T-helper 1 cell treated with Interleukin-12 subunit alpha and Interleukin-12 subunit beta and Interleukin-4 antibody, amounts not matched to agents 30 μg/mL and 1 μg/mL, for 36 hours (primary cell): ENCODE measurements at regions not wholly inside any gene's neighbourhood (a gene's known extent, or its start where the extent isn't known, plus 50 kb on each side); places are given as distances from the start of the nearest gene placed in this dataset.
"Not testable (repeated sequence)": the region's sequence is repeated elsewhere in the genome, so short reads cannot be mapped to it uniquely, and the experiment has no call there.

Source experiments
- H3K27ac Mint-ChIP-seq: one replicate; pipeline ENCODE4 v1.8.0; 2021; ENCODE audit warnings: mild to moderate bottlenecking, mixed read lengths
- H3K27me3 Mint-ChIP-seq: one replicate; pipeline ENCODE4 v1.8.0; 2021; ENCODE audit warnings: low read depth, mixed read lengths
- H3K36me3 Mint-ChIP-seq: one replicate; pipeline ENCODE4 v1.8.0; 2021; ENCODE audit warnings: low read depth, mixed read lengths
- H3K4me1 Mint-ChIP-seq: one replicate; pipeline ENCODE4 v1.8.0; 2021; ENCODE audit warnings: low read depth, mixed read lengths
- H3K4me3 Mint-ChIP-seq: one replicate; pipeline ENCODE4 v1.8.0; 2021; ENCODE audit warnings: mild to moderate bottlenecking, moderate library complexity, mixed read lengths
- H3K9me3 Mint-ChIP-seq: one replicate; pipeline ENCODE4 v1.8.0; 2021; ENCODE audit warnings: mixed read lengths

GRCh38 chr5:138647261-138647788, 72.1 kb upstream of the HSPA9 start:
- H3K4me3 Mint-ChIP-seq: no peak overlapping the region
- H3K36me3 Mint-ChIP-seq: no peaks in the 10 kb centered on the region
- H3K9me3 Mint-ChIP-seq: no peaks in the 10 kb centered on the region
- H3K27me3 Mint-ChIP-seq: peaks cover 85% of the 10 kb centered on the region
- no peaks in the 10 kb centered on the region for H3K4me1 Mint-ChIP-seq
- no peak overlapping the region for H3K27ac Mint-ChIP-seq

GRCh38 chr5:138646671-138647070, 71.5 kb upstream of the HSPA9 start:
- Mint-ChIP-seq H3K4me3 (no peak overlapping the region), H3K9me3 (no peaks in the 10 kb centered on the region), H3K27me3 (peaks cover 88% of the 10 kb centered on the region), H3K36me3 (no peaks in the 10 kb centered on the region), H3K4me1 (no peaks in the 10 kb centered on the region), H3K27ac (no peak overlapping the region)

DNA sequence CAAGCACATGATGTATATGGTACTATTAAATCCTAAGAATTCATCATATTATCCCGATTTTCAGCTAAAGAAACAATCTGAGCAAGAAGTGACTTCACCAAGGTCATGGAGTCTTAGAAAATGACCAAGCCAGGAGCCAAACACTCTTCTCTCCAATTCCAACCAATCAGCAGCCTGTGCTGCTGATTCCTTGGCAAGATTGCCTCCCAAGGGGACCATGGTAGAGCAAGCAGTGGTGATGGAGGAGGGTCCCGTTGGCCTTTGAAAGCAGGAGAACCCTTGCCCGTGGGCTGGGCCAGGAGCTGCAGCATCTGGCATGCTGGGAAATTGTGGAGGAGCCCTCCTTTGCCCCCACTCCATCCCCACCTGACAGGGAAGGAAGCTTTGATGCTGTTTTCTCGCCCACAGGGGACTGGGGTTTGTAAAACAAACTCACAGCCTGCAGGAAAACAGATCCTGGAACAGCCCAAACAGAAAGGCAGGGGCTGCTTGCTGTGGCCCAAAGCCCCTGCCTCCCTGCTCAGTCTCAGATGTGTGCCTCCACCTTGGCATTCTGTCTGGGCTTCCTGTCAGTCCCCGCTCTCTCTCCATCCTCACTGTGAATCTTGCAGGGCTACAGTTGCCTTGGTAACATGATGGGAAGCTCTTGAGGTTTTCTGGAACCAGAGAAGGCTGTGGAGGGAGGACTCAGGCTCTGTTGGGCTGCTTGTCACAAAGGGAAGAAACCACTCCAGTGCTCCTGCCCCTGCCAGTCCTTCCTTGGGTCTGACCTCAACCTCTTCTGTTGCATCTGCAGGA, 70.8 kb upstream of the HSPA9 start:
- Mint-ChIP-seq H3K9me3 (no peaks in the 10 kb centered on the region), H3K27ac (no peak overlapping the region), H3K36me3 (no peaks in the 10 kb centered on the region), H3K4me3 (no peak overlapping the region), H3K4me1 (no peaks in the 10 kb centered on the region), H3K27me3 (peaks cover 88% of the 10 kb centered on the region)

GRCh38 chr5:138643040-138643791, 68.0 kb upstream of the HSPA9 start:
- Mint-ChIP-seq H3K36me3 (no peaks in the 10 kb centered on the region), H3K9me3 (no peaks in the 10 kb centered on the region), H3K4me3 (no peak overlapping the region), H3K27ac (no peak overlapping the region), H3K27me3 (peaks cover 85% of the 10 kb centered on the region), H3K4me1 (no peaks in the 10 kb centered on the region)

GRCh38 chr5:138641547-138642298, 66.5 kb upstream of the HSPA9 start:
- Mint-ChIP-seq H3K27me3 (peaks cover 84% of the 10 kb centered on the region), H3K4me1 (no peaks in the 10 kb centered on the region), H3K9me3 (no peaks in the 10 kb centered on the region), H3K36me3 (no peaks in the 10 kb centered on the region), H3K4me3 (no peak overlapping the region), H3K27ac (no peak overlapping the region)

DNA sequence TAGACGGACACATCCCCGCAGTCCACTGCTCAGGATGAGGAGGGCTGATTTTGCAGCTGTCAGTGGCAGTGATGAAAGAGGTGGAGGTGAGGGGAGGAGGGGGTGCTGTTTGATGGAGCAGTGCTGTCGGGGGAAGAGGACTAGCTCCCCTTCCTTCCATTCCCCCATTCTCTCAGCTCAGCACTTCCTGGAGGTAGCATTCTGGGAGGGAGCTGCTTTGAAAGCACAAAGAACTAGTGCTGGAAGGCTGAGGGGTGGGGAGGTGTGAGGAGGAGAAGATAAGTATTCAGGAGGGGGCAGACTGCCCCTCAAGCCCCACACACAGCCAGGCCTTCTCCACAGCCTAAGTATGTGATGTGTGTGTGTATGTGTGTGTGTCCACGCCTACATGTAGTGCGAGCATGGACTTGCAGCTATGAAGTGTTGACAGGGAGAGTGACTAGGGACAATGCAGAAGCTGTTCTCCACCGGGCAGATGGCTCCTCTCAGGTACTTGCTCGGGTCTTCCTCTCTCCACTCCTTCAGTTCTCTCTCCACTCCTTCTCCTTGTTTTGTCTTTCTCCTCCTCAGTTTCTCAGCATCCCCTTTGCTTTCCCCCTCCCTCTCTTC, 65.5 kb upstream of the HSPA9 start:
- H3K4me1 Mint-ChIP-seq: no peaks in the 10 kb centered on the region
- H3K36me3 Mint-ChIP-seq: no peaks in the 10 kb centered on the region
- H3K27me3 Mint-ChIP-seq: peaks cover 77% of the 10 kb centered on the region
- no peak overlapping the region for H3K4me3 Mint-ChIP-seq
- no peak overlapping the region for H3K27ac Mint-ChIP-seq
- H3K9me3 Mint-ChIP-seq: no peaks in the 10 kb centered on the region

DNA sequence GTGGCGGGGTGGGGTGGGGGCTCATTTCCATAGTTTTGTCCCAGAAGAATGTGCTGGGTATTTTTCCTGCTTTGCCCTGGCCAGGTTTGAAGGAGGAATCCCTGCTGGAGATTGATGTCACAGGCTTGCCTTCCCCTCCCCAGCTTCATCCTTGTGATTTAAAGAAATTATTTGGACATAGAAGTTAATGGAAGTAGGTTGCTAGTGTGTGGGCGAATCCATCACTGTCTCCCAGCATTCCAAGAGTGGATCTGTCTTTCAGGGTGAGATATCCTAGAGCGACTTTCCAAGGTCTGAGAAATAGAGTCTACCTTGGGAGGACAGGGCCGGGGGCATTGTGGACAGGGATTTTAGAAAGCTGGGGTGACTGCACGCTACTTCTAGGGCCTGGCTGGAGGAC, 64.9 kb upstream of the HSPA9 start:
- Mint-ChIP-seq H3K9me3 (no peaks in the 10 kb centered on the region), H3K4me3 (no peak overlapping the region), H3K27ac (no peak overlapping the region), H3K4me1 (no peaks in the 10 kb centered on the region), H3K27me3 (peaks cover 81% of the 10 kb centered on the region), H3K36me3 (no peaks in the 10 kb centered on the region)

DNA sequence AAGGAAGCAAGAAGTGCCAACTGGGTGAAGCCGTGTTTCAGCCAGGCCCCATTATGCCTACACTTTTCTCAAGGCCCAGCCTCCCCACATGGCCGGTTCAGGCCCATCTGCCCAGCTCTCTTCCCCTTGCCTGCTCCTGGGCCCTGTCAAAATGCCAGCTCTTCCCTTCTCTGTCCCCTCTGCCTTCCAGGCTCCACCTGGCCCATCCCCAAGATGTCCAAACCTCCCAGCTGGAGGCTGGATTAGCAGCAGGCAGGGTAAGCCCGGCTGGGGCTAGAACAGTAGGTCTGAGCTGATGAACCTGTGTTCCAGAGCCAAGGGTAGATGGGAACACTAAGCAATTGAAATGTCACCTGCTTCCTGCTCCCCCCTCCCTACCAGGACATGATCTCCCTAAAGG, 64.1 kb upstream of the HSPA9 start:
- no peaks in the 10 kb centered on the region for H3K4me1 Mint-ChIP-seq
- no peak overlapping the region for H3K27ac Mint-ChIP-seq
- peaks cover 78% of the 10 kb centered on the region for H3K27me3 Mint-ChIP-seq
- no peak overlapping the region for H3K4me3 Mint-ChIP-seq
- no peaks in the 10 kb centered on the region for H3K9me3 Mint-ChIP-seq
- H3K36me3 Mint-ChIP-seq: no peaks in the 10 kb centered on the region

DNA sequence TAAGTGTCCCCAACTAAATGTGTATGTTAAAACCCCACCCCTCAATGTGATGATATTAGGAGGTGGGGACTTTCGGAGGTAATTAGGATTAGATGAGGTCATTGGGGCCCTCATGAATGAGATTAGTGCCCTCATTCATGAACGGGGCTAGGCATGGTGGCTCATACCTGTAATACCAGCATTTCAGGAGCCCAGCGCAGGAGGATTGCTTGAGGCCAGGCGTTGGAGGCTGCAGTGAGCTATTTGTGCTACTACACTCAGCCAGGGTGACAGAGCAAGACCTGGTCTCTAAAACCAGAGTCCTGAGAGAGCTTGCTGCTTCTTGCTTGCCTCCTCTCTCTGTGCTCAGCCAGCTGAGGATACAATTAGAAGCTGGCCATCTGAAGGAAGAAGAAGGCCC, 62.1 kb upstream of the HSPA9 start:
- Mint-ChIP-seq H3K4me3 (no peak overlapping the region), H3K27ac (no peak overlapping the region), H3K9me3 (no peaks in the 10 kb centered on the region), H3K4me1 (no peaks in the 10 kb centered on the region), H3K36me3 (no peaks in the 10 kb centered on the region), H3K27me3 (peaks cover 78% of the 10 kb centered on the region)

DNA sequence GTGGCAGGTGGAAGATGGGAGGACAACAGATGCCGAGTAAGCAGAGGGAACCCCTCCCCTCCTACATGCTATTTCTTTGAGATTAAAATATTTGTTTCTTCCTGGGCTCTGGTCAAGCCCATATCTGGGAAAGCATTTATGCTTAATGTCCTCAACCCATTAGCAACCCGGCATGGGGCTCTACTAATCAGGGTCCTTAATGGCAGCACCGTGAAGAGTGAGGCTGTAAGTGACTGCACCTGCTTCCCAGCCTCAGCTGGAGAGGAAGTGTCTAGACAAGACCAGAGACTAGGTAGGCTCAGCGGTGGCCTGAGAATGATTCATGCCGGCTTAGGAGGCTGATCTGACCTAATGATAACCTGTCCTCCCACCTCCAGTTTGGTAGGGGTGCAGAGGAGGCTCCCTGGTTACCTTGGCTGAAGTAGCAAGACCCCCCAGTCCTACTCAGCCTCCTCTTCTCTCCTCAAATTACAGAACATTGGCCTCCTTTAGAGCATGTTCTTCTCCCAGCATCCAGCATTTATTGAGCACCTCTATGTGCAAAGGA, 61.3 kb upstream of the HSPA9 start:
- peaks cover 78% of the 10 kb centered on the region for H3K27me3 Mint-ChIP-seq
- no peaks in the 10 kb centered on the region for H3K9me3 Mint-ChIP-seq
- H3K27ac Mint-ChIP-seq: no peak overlapping the region
- no peaks in the 10 kb centered on the region for H3K4me1 Mint-ChIP-seq
- H3K4me3 Mint-ChIP-seq: no peak overlapping the region
- no peaks in the 10 kb centered on the region for H3K36me3 Mint-ChIP-seq

- no peaks in the 10 kb centered on the region for H3K4me1 Mint-ChIP-seq
- no peaks in the 10 kb centered on the region for H3K36me3 Mint-ChIP-seq
- no peak overlapping the region for H3K4me3 Mint-ChIP-seq
- peaks cover 70% of the 10 kb centered on the region for H3K27me3 Mint-ChIP-seq
- H3K9me3 Mint-ChIP-seq: no peaks in the 10 kb centered on the region
- no peak overlapping the region for H3K27ac Mint-ChIP-seq
Observed at GRCh38 chr5:138635708-138636107, 60.5 kb upstream of the HSPA9 start.

- no peaks in the 10 kb centered on the region for H3K4me1 Mint-ChIP-seq
- no peaks in the 10 kb centered on the region for H3K36me3 Mint-ChIP-seq
- H3K27me3 Mint-ChIP-seq: peaks cover 65% of the 10 kb centered on the region
- H3K4me3 Mint-ChIP-seq: no peak overlapping the region
- H3K27ac Mint-ChIP-seq: no peak overlapping the region
- no peaks in the 10 kb centered on the region for H3K9me3 Mint-ChIP-seq
Observed at GRCh38 chr5:138635265-138635664, 60.1 kb upstream of the HSPA9 start.

- not testable (repeated sequence) for H3K36me3 Mint-ChIP-seq, H3K9me3 Mint-ChIP-seq, H3K4me3 Mint-ChIP-seq, H3K27ac Mint-ChIP-seq, H3K4me1 Mint-ChIP-seq
- peaks cover 62% of the 10 kb centered on the region for H3K27me3 Mint-ChIP-seq
Observed at GRCh38 chr5:138634804-138635203, 59.6 kb upstream of the HSPA9 start.

- H3K27me3 Mint-ChIP-seq: peaks cover 47% of the 10 kb centered on the region
- no peaks in the 10 kb centered on the region for H3K4me1 Mint-ChIP-seq
- H3K9me3 Mint-ChIP-seq: no peaks in the 10 kb centered on the region
- H3K36me3 Mint-ChIP-seq: no peaks in the 10 kb centered on the region
- H3K4me3 Mint-ChIP-seq: no peak overlapping the region
- H3K27ac Mint-ChIP-seq: no peak overlapping the region
Observed at GRCh38 chr5:138632900-138633489, 57.8 kb upstream of the HSPA9 start.
